Stimulated activated naive B cell treated with anti-CD40 and anti-IgM and Interleukin-4, amounts not matched to agents 10 μg/mL and 1 μg/mL and 100 μg/mL, for 72 hours (primary cell): ENCODE measurements at regions not wholly inside any gene's neighbourhood (a gene's known extent, or its start where the extent isn't known, plus 50 kb on each side); places are given as distances from the start of the nearest gene placed in this dataset.

ENCODE experiments used
- ATAC-seq, 2 donors: fragments of 150-1000 bp; cut with Tn5 transposase; replicated peaks; 2 replicates each; pipeline ENCODE4 v1.10.0; 2021; ENCODE audit warnings: moderate library complexity in 1 of 2
- DNase-seq: peaks from one replicate; pipeline ENCODE4 v3.0.0; 2021
- H3K27ac Mint-ChIP-seq: one replicate; pipeline ENCODE4 v1.8.0; 2022; ENCODE audit warnings: mild to moderate bottlenecking, mixed read lengths
- H3K27me3 Mint-ChIP-seq, 2 donors: one replicate each; pipeline ENCODE4 v1.8.0; 2022; ENCODE audit warnings: mixed read lengths in 2 of 2
- H3K36me3 Mint-ChIP-seq, 2 donors: one replicate each; pipeline ENCODE4 v1.8.0; 2022; ENCODE audit warnings: mixed read lengths in 2 of 2, mild to moderate bottlenecking in 1 of 2
- H3K4me1 Mint-ChIP-seq, 2 donors: one replicate each; pipeline ENCODE4 v1.8.0; 2022; ENCODE audit warnings: mixed read lengths in 2 of 2, mild to moderate bottlenecking in 1 of 2
- H3K4me3 Mint-ChIP-seq, 2 donors: one replicate each; pipeline ENCODE4 v1.8.0; 2022; ENCODE audit warnings: mild to moderate bottlenecking in 2 of 2, mixed read lengths in 2 of 2, moderate library complexity in 1 of 2
- H3K9me3 Mint-ChIP-seq, 2 donors: one replicate each; pipeline ENCODE4 v1.8.0; 2022; ENCODE audit warnings: mixed read lengths in 2 of 2, mild to moderate bottlenecking in 1 of 2

DNA sequence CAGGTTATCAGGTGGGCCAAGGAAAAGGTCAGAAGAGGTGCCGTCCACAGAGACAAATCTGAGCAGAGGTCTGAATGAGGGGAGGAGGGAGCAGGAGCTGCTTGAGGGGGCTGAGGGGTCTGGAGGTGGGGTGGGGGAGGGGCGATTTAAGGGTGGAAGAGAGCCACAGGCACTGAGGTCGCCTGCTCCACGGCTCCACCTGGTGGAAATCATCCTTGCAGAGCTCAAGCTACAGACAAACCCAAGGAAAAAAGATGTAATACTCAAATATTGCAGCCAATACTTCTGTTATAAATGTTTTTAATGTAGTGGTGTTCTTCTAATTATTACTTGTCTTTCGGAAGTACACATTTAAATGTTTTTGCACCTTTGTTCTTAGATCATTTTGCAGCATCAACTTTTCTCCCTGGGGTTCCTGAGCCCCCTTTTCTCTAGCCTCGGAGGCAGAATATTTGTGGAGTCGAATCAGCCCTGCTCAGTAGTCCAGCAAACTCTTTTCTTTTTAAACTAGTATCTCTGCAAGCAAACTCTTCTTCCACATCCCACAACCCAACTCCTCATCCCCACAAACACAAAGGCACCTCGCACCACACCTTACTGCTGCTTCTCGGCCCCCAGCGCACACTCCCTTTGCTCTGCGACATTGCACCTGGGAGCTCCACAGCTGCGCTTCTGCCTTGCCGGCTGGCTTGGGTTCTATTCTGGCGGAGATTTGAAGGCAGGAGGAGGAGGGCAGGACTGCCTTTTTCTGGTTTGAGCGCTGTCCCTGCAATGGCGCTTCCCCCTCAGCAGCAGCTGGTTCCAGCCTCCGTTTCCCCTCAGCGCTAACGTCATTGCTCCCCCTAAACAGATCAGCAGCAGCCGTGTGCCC, 51.0 kb upstream of the TFAP2A start:
- Mint-ChIP-seq H3K27ac (no peak overlapping the region), H3K9me3 (no peaks in the 10 kb centered on the region), H3K4me1 (no peaks in the 10 kb centered on the region), H3K27me3 (peaks cover 32 to 41% of the 10 kb centered on the region in 2 donors), H3K4me3 (no peak overlapping the region), H3K36me3 (no peaks in the 10 kb centered on the region)
- ATAC-seq (peak in 1 of 2 donors; percentile 38), DNase-seq (no peak)
